GM12875 (cell line): ENCODE measurements at regions not wholly inside any gene's neighbourhood (a gene's known extent, or its start where the extent isn't known, plus 50 kb on each side); places are given as distances from the start of the nearest gene placed in this dataset.

Experiments used
- H3K4me3 ChIP-seq: one replicate; pipeline ENCODE4 v1.5.1; 2011; ENCODE audit warnings: low read depth, low read length, control low read depth
- CTCF ChIP-seq: IDR thresholded peaks from 2 replicates; pipeline ENCODE4 v1.5.1; 2011; ENCODE audit warnings: low read depth, mild to moderate bottlenecking, control low read depth, inconsistent platforms, low read length, moderate library complexity, borderline replicate concordance; ENCODE audit not compliant: insufficient read depth

GRCh38 chr13:74868049-74868448 is 613.9 kb downstream of the TBC1D4 start:
- TF ChIP-seq CTCF = no peak
- no peak overlapping the region for H3K4me3 ChIP-seq

GRCh38 chr13:74867460-74867859 is 614.5 kb downstream of the TBC1D4 start:
- H3K4me3 ChIP-seq = no peak overlapping the region
- TF ChIP-seq CTCF = no peak

- no peak overlapping the region for H3K4me3 ChIP-seq
- TF ChIP-seq CTCF = no peak
These were observed 615.9 kb downstream of the TBC1D4 start for GRCh38 chr13:74866101-74866500.

- no peak for TF ChIP-seq CTCF
These were observed 616.3 kb downstream of the TBC1D4 start for GRCh38 chr13:74865656-74866055.

GRCh38 chr13:74860789-74861188 is 621.2 kb downstream of the TBC1D4 start:
- no peak overlapping the region for H3K4me3 ChIP-seq
- no peak for TF ChIP-seq CTCF

More at GRCh38 chr13:74865656-74866055, 616.3 kb downstream of the TBC1D4 start:
- H3K4me3 ChIP-seq = no peak overlapping the region

GRCh38 chr13:74850893-74851292 is 631.1 kb downstream of the TBC1D4 start:
- no peak overlapping the region for H3K4me3 ChIP-seq

More at GRCh38 chr13:74850893-74851292, 631.1 kb downstream of the TBC1D4 start:
- TF ChIP-seq CTCF = no peak
